Activated CD4-positive, alpha-beta T cell treated with anti-CD3 and anti-CD28 coated beads, Interleukin-2, Interleukin-4, amounts not matched to agents 100 ng/mL and 50 ng/mL, durations not matched to agents 16 hours and 8 hours (primary cell): ENCODE measurements at regions not wholly inside any gene's neighbourhood (a gene's known extent, or its start where the extent isn't known, plus 50 kb on each side); places are given as distances from the start of the nearest gene placed in this dataset.
"Not testable (repeated sequence)": the region's sequence is repeated elsewhere in the genome, so short reads cannot be mapped to it uniquely, and the experiment has no call there.

ENCODE experiments used
- DNase-seq: peaks from one replicate; pipeline ENCODE4 v3.0.0-alpha.2; 2020; ENCODE audit warnings: low spot score

- DNase-seq: no peak
Observed at GRCh38 chr5:7218141-7218540, 177.8 kb upstream of the ADCY2 start.

GRCh38 chr5:7220156-7220555 is 175.8 kb upstream of the ADCY2 start:
- DNase-seq: no peak

- no peak for DNase-seq
Observed at GRCh38 chr5:7221041-7221440, 174.9 kb upstream of the ADCY2 start.

GRCh38 chr5:7225826-7226225 is 170.1 kb upstream of the ADCY2 start:
- no peak for DNase-seq

- DNase-seq: no peak
Observed at GRCh38 chr5:7242118-7242710, 153.7 kb upstream of the ADCY2 start.

- no peak for DNase-seq
Observed at GRCh38 chr5:7244208-7244607, 151.7 kb upstream of the ADCY2 start.

- DNase-seq: no peak
Observed at GRCh38 chr5:7245121-7245651, 150.8 kb upstream of the ADCY2 start.

- DNase-seq: no peak
Observed at GRCh38 chr5:7246287-7246686, 149.7 kb upstream of the ADCY2 start.

GRCh38 chr5:7250004-7250403 is 145.9 kb upstream of the ADCY2 start:
- DNase-seq: no peak

- DNase-seq: no peak
Observed at GRCh38 chr5:7250611-7251010, 145.3 kb upstream of the ADCY2 start.

GRCh38 chr5:7251132-7251531 is 144.8 kb upstream of the ADCY2 start:
- DNase-seq: no peak

- DNase-seq: peak; percentile 6
Observed at GRCh38 chr5:7261049-7261448, 134.9 kb upstream of the ADCY2 start.

- DNase-seq: no peak
Observed at GRCh38 chr5:7261900-7262299, 134.0 kb upstream of the ADCY2 start.

GRCh38 chr5:7263398-7264015 is 132.4 kb upstream of the ADCY2 start:
- not testable (repeated sequence) for DNase-seq

GRCh38 chr5:7265776-7266175 is 130.2 kb upstream of the ADCY2 start:
- not testable (repeated sequence) for DNase-seq

- not testable (repeated sequence) for DNase-seq
Observed at GRCh38 chr5:7268722-7269121, 127.2 kb upstream of the ADCY2 start.

- no peak for DNase-seq
Observed at GRCh38 chr5:7269591-7270274, 126.2 kb upstream of the ADCY2 start.

- DNase-seq: no peak
Observed at GRCh38 chr5:7271435-7272084, 124.4 kb upstream of the ADCY2 start.

- DNase-seq: no peak
Observed at GRCh38 chr5:7272408-7272965, 123.5 kb upstream of the ADCY2 start.

- DNase-seq: no peak
Observed at GRCh38 chr5:7274203-7274602, 121.7 kb upstream of the ADCY2 start.

GRCh38 chr5:7289634-7290033 is 106.3 kb upstream of the ADCY2 start:
- not testable (repeated sequence) for DNase-seq

- not testable (repeated sequence) for DNase-seq
Observed at GRCh38 chr5:7297821-7298220, 98.1 kb upstream of the ADCY2 start.
